HCT116 (cell line): ENCODE measurements at regions not wholly inside any gene's neighbourhood (a gene's known extent, or its start where the extent isn't known, plus 50 kb on each side); places are given as distances from the start of the nearest gene placed in this dataset.

ENCODE experiments used
- ATAC-seq: fragments of 200-7000 bp; cut with Tn5 transposase; 2 replicates; pipeline ENCODE4 v1.9.1; 2020; ENCODE audit warnings: mild to moderate bottlenecking, moderate library complexity
- BruUV-seq: library from RNA; stranded (reverse); fragments of 400-500 nt; replicated peaks from 2 replicates; lab custom pipeline; 2021; lab: Mats Ljungman, UMichigan
- CTCF ChIA-PET: fragments of 300-600 bp; sonication (Branson Sonifier 250); formaldehyde crosslinking; loops from one replicate; lab custom pipeline; 2021; ENCODE audit warnings: antibody characterized with exemption; lab: Charles Lee
- POLR2A ChIA-PET: fragments of 300-600, 350-600 bp; sonication (Branson Sonifier 250); formaldehyde crosslinking; loops from one replicate; lab custom pipeline; 2021; ENCODE audit warnings: antibody characterized with exemption; lab: Charles Lee
- RAD21 ChIA-PET, 2 experiments: fragments of 300-600 bp; sonication (Branson Sonifier 250); formaldehyde crosslinking; loops; one replicate each; lab custom pipeline; 2023; ENCODE audit warnings: low total read pairs in 2 of 2; ENCODE audit not compliant: uncharacterized antibody in 2 of 2, unreplicated experiment in 2 of 2, low non-redundant PET in 1 of 2; lab: Charles Lee
- DNase-seq: peaks from one replicate; pipeline ENCODE4 v3.0.0-alpha.2; 2010; ENCODE audit warnings: low read depth, low spot score
- H2AFZ ChIP-seq: fragments of 200-600 bp; shearing (Covaris generic), sonication (generic); 2 replicates; pipeline ENCODE4 v1.6.1; 2017; ENCODE audit warnings: low read depth, mixed run types, mixed read lengths, antibody characterized with exemption, low read length; ENCODE audit not compliant: poor library complexity, severe bottlenecking
- H3K27ac ChIP-seq: 2 replicates; pipeline ENCODE4 v1.5.1; 2012; ENCODE audit warnings: low read depth, low read length
- H3K27me3 ChIP-seq: fragments of 200-600 bp; sonication (generic); 2 replicates; pipeline ENCODE4 v1.6.1; 2016; ENCODE audit warnings: mixed run types, low read length, mixed read lengths; ENCODE audit not compliant: insufficient read depth
- H3K36me3 ChIP-seq, 2 experiments: fragments of 200-500 bp in 1 of 2; fragments of 200-600 bp in 1 of 2; sonication (Bioruptor generic) in 1 of 2; sonication (generic) in 1 of 2; 2 replicates each; pipeline versions ENCODE4 v1.5.1 to v1.6.1; 2014 to 2016; ENCODE audit warnings: low read length in 2 of 2, inconsistent platforms in 1 of 2, mixed read lengths in 1 of 2, mixed run types in 1 of 2; ENCODE audit not compliant: insufficient read depth in 2 of 2, control insufficient read depth in 1 of 2
- H3K4me1 ChIP-seq, 2 experiments: fragments of 200-600 bp in 1 of 2; sonication (generic) in 1 of 2; 2 replicates each; pipeline versions ENCODE4 v1.5.1 to v1.6.1; 2012 to 2017; ENCODE audit warnings: low read length in 2 of 2, inconsistent platforms in 1 of 2, mild to moderate bottlenecking in 1 of 2, mixed read lengths in 1 of 2, mixed run types in 1 of 2, moderate library complexity in 1 of 2; ENCODE audit not compliant: insufficient read depth in 2 of 2, control insufficient read depth in 1 of 2
- H3K4me2 ChIP-seq: fragments of 200-600 bp; sonication (generic); 2 replicates; pipeline ENCODE4 v1.6.1; 2017; ENCODE audit warnings: mixed run types, low read length, mixed read lengths
- H3K4me3 ChIP-seq, 2 experiments: fragments of 200-600 bp in 1 of 2; sonication (generic) in 1 of 2; replicated peaks in 1 of 2; 2 replicates each; pipeline ENCODE4 v1.5.1; 2011 to 2016; ENCODE audit warnings: low read length in 2 of 2, control low read depth in 1 of 2, low read depth in 1 of 2, mild to moderate bottlenecking in 1 of 2, mixed read lengths in 1 of 2, mixed run types in 1 of 2
- H3K79me2 ChIP-seq: fragments of 200-600 bp; sonication (generic); 2 replicates; pipeline ENCODE4 v1.6.1; 2017; ENCODE audit warnings: mild to moderate bottlenecking, mixed run types, low read length, moderate library complexity, mixed read lengths; ENCODE audit not compliant: insufficient read depth
- H3K9ac ChIP-seq: fragments of 200-600 bp; sonication (generic); 2 replicates; pipeline ENCODE4 v1.6.1; 2016; ENCODE audit warnings: low read length, mixed read lengths
- H3K9me2 ChIP-seq: fragments of 200-600 bp; sonication (generic), shearing (Covaris generic); 2 replicates; pipeline ENCODE4 v1.6.1; 2017; ENCODE audit warnings: mixed run types, mild to moderate bottlenecking, moderate library complexity; ENCODE audit not compliant: insufficient read depth
- H3K9me3 ChIP-seq, 2 experiments: fragments of 200-500 bp in 1 of 2; fragments of 200-600 bp in 1 of 2; sonication (Bioruptor generic) in 1 of 2; sonication (generic) in 1 of 2; 2 replicates each; pipeline ENCODE4 v1.6.1; 2014 to 2017; ENCODE audit warnings: low read length in 2 of 2, mixed read lengths in 2 of 2, inconsistent platforms in 1 of 2, low read depth in 1 of 2, mild to moderate bottlenecking in 1 of 2, mixed run types in 1 of 2, moderate library complexity in 1 of 2; ENCODE audit not compliant: control insufficient read depth in 1 of 2, insufficient read depth in 1 of 2
- H4K20me1 ChIP-seq: fragments of 200-600 bp; sonication (generic), shearing (Covaris generic); 2 replicates; pipeline ENCODE4 v1.6.1; 2017; ENCODE audit warnings: mixed run types, mild to moderate bottlenecking, moderate library complexity; ENCODE audit not compliant: insufficient read depth
- CEBPB ChIP-seq: IDR thresholded peaks from 2 replicates; pipeline ENCODE4 v1.6.1; 2012; ENCODE audit warnings: low read depth
- EZH2phosphoT487 ChIP-seq: fragments of 200-600 bp; IDR thresholded peaks from 2 replicates; pipeline ENCODE4 v1.6.1; 2018; ENCODE audit warnings: antibody characterized with exemption, borderline replicate concordance
- SIN3A ChIP-seq: IDR thresholded peaks from 2 replicates; pipeline ENCODE4 v1.6.1; 2012; ENCODE audit warnings: low read depth
- intact Hi-C: fragments of 100-400 bp; cut with micrococcal nuclease; formaldehyde crosslinking; loops from 2 replicates; pipeline ENCODE4 v1.10.0; 2022
- TF ChIP-seq, protein P1 (sequence below): IDR thresholded peaks from 2 replicates; pipeline ENCODE4 v1.6.1; 2012; ENCODE audit warnings: low read depth
- TF ChIP-seq, protein P2 (sequence below), 3 experiments: fragments of 200-600 bp in 1 of 3; sonication (generic) in 1 of 3; IDR thresholded peaks in 2 of 3; conservative IDR thresholded peaks in 1 of 3; 2 replicates each; pipeline ENCODE4 v1.5.1; 2012 to 2017; ENCODE audit warnings: low read depth in 2 of 3, low read length in 2 of 3, antibody characterized with exemption in 1 of 3, borderline replicate concordance in 1 of 3, control low read depth in 1 of 3, mild to moderate bottlenecking in 1 of 3, mixed read lengths in 1 of 3, mixed run types in 1 of 3, moderate library complexity in 1 of 3; ENCODE audit not compliant: insufficient read depth in 1 of 3

DNA sequence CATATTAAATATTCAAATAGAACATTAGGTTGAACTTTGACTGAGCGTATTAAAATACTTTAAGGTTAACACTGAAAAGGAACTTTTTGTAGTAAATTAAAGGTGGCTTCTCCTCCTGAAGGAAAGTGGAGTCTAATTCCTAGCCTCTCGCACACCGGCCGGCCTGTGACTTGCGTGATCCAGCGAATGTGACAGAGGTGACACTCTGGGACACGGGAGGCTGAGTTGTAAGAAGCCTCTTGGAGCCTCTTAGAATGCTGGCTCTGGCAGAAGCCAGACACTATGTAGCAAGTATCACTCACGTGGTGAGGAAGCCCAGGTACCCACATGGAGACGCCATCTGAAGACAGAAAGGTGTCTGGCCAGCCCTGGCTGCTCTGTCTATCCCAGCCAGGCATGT lies 64.9 kb upstream of the NSMCE3 start:
- CTCF ChIA-PET = no interaction called here
- no peaks in the 10 kb centered on the region for H3K9me2 ChIP-seq
- H2AFZ ChIP-seq = no peak overlapping the region
- no peak for DNase-seq
- no peak overlapping the region for H3K4me2 ChIP-seq
- H4K20me1 ChIP-seq = no peaks in the 10 kb centered on the region
- POLR2A ChIA-PET = no interaction called here
- RAD21 ChIA-PET = interaction anchor here in 1 of 2 experiments (0.5 kb wide), 1 partner anchor 345 kb away, joined by 3 read pairs; no protein-coding TSS in a partner anchor
- no peaks in the 10 kb centered on the region for H3K36me3 ChIP-seq
- H3K4me1 ChIP-seq = no peaks in the 10 kb centered on the region
- H3K79me2 ChIP-seq = no peaks in the 10 kb centered on the region
- no peak overlapping the region for H3K27ac ChIP-seq
- intact Hi-C loops = no loop called here
- H3K9ac ChIP-seq = no peak overlapping the region
- no peak overlapping the region for H3K4me3 ChIP-seq
- no peak for ATAC-seq
- H3K9me3 ChIP-seq = no peaks in the 10 kb centered on the region
- H3K27me3 ChIP-seq = peaks cover 8% of the 10 kb centered on the region; the same call in 1 of the 2 replicates
- TF ChIP-seq EZH2phosphoT487 = no peak
- TF ChIP-seq, protein P1, sequence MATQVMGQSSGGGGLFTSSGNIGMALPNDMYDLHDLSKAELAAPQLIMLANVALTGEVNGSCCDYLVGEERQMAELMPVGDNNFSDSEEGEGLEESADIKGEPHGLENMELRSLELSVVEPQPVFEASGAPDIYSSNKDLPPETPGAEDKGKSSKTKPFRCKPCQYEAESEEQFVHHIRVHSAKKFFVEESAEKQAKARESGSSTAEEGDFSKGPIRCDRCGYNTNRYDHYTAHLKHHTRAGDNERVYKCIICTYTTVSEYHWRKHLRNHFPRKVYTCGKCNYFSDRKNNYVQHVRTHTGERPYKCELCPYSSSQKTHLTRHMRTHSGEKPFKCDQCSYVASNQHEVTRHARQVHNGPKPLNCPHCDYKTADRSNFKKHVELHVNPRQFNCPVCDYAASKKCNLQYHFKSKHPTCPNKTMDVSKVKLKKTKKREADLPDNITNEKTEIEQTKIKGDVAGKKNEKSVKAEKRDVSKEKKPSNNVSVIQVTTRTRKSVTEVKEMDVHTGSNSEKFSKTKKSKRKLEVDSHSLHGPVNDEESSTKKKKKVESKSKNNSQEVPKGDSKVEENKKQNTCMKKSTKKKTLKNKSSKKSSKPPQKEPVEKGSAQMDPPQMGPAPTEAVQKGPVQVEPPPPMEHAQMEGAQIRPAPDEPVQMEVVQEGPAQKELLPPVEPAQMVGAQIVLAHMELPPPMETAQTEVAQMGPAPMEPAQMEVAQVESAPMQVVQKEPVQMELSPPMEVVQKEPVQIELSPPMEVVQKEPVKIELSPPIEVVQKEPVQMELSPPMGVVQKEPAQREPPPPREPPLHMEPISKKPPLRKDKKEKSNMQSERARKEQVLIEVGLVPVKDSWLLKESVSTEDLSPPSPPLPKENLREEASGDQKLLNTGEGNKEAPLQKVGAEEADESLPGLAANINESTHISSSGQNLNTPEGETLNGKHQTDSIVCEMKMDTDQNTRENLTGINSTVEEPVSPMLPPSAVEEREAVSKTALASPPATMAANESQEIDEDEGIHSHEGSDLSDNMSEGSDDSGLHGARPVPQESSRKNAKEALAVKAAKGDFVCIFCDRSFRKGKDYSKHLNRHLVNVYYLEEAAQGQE = no peak
- TF ChIP-seq CEBPB = no peak
- TF ChIP-seq, protein P2, sequence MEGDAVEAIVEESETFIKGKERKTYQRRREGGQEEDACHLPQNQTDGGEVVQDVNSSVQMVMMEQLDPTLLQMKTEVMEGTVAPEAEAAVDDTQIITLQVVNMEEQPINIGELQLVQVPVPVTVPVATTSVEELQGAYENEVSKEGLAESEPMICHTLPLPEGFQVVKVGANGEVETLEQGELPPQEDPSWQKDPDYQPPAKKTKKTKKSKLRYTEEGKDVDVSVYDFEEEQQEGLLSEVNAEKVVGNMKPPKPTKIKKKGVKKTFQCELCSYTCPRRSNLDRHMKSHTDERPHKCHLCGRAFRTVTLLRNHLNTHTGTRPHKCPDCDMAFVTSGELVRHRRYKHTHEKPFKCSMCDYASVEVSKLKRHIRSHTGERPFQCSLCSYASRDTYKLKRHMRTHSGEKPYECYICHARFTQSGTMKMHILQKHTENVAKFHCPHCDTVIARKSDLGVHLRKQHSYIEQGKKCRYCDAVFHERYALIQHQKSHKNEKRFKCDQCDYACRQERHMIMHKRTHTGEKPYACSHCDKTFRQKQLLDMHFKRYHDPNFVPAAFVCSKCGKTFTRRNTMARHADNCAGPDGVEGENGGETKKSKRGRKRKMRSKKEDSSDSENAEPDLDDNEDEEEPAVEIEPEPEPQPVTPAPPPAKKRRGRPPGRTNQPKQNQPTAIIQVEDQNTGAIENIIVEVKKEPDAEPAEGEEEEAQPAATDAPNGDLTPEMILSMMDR (IDR thresholded peaks at IDR 0.05 in 2 of 3, conservative IDR thresholded peaks at IDR 0.05 in 1 of 3; ENCODE audit: borderline replicate concordance in 1 of 3, insufficient read depth in 1 of 3, low read depth in 2 of 3, low read length in 2 of 3) = no peak
- no peak for TF ChIP-seq SIN3A
- TF ChIP-seq, all 23 proteins: peak for 0
- no TSS peak for BruUV-seq
